Panc1 (cell line): ENCODE measurements at regions not wholly inside any gene's neighbourhood (a gene's known extent, or its start where the extent isn't known, plus 50 kb on each side); places are given as distances from the start of the nearest gene placed in this dataset.
"Not testable (repeated sequence)": the region's sequence is repeated elsewhere in the genome, so short reads cannot be mapped to it uniquely, and the experiment has no call there.

Experiments used
- ATAC-seq: fragments of 200-7000 bp; cut with Tn5 transposase; 2 replicates; pipeline ENCODE4 v1.9.1; 2020; ENCODE audit warnings: mild to moderate bottlenecking, moderate library complexity
- BruUV-seq: library from RNA; stranded (reverse); fragments of 400-500 nt; replicated peaks from 2 replicates; lab custom pipeline; 2021; lab: Mats Ljungman, UMichigan
- CTCF ChIA-PET: fragments of 300-600 bp; sonication (Branson Sonifier 250); formaldehyde crosslinking; loops from one replicate; lab custom pipeline; 2022; ENCODE audit warnings: antibody characterized with exemption; lab: Charles Lee
- POLR2A ChIA-PET: fragments of 300-600 bp; sonication (Branson Sonifier 250); formaldehyde crosslinking; loops from one replicate; lab custom pipeline; 2022; ENCODE audit warnings: antibody characterized with exemption; lab: Charles Lee
- DNase-seq: peaks from one replicate; pipeline ENCODE4 v3.0.0-alpha.2; 2010; ENCODE audit warnings: low read depth, low spot score
- H3K27ac ChIP-seq: 2 replicates; pipeline ENCODE4 v1.5.1; 2011; ENCODE audit warnings: mild to moderate bottlenecking, low read length, inconsistent platforms
- H3K27me3 ChIP-seq: fragments of 200-500 bp; sonication (Bioruptor generic); 2 replicates; pipeline ENCODE4 v1.6.0; 2014; ENCODE audit warnings: low read length, inconsistent platforms; ENCODE audit not compliant: control insufficient read depth, insufficient read depth
- H3K36me3 ChIP-seq: fragments of 200-500 bp; sonication (Bioruptor generic); 2 replicates; pipeline ENCODE4 v1.5.1; 2014; ENCODE audit warnings: inconsistent platforms, mild to moderate bottlenecking, low read length, moderate library complexity; ENCODE audit not compliant: control insufficient read depth, insufficient read depth
- H3K4me1 ChIP-seq: 2 replicates; pipeline ENCODE4 v1.5.1; 2011; ENCODE audit warnings: inconsistent platforms, mild to moderate bottlenecking, low read length, moderate library complexity; ENCODE audit not compliant: control insufficient read depth, insufficient read depth
- H3K4me3 ChIP-seq, 2 experiments: 2 replicates each; pipeline ENCODE4 v1.5.1; 2011 to 2012; ENCODE audit warnings: low read depth in 2 of 2, low read length in 2 of 2, mild to moderate bottlenecking in 2 of 2, inconsistent platforms in 1 of 2, moderate library complexity in 1 of 2
- H3K9me3 ChIP-seq: fragments of 200-500 bp; sonication (Bioruptor generic); 2 replicates; pipeline ENCODE4 v1.5.1; 2014; ENCODE audit warnings: low read depth, mild to moderate bottlenecking, inconsistent platforms, low read length, moderate library complexity; ENCODE audit not compliant: control insufficient read depth, insufficient read depth
- CTCF ChIP-seq: fragments of 450-650 bp; IDR thresholded peaks from 2 replicates; pipeline ENCODE4 v1.5.1; 2017; ENCODE audit warnings: mild to moderate bottlenecking
- POLR2AphosphoS5 ChIP-seq: IDR thresholded peaks from 2 replicates; pipeline ENCODE4 v1.6.1; 2012; ENCODE audit warnings: mild to moderate bottlenecking, low read depth, low read length, moderate library complexity
- REST ChIP-seq, 2 experiments: IDR thresholded peaks; 2 replicates each; pipeline ENCODE4 v1.6.1; 2011 to 2012; ENCODE audit warnings: low read depth in 2 of 2, control low read depth in 1 of 2, low read length in 1 of 2, mild to moderate bottlenecking in 1 of 2, moderate library complexity in 1 of 2; ENCODE audit not compliant: insufficient read depth in 1 of 2
- SIN3A ChIP-seq: IDR thresholded peaks from 2 replicates; pipeline ENCODE4 v1.6.1; 2012; ENCODE audit warnings: low read depth, mild to moderate bottlenecking, low read length, moderate library complexity, borderline replicate concordance; ENCODE audit not compliant: insufficient read depth
- TCF7L2 ChIP-seq: IDR thresholded peaks from 2 replicates; pipeline ENCODE4 v1.6.1; 2011; ENCODE audit warnings: mild to moderate bottlenecking, low read depth, low read length, inconsistent platforms
- in situ Hi-C: cut with HindIII; loops from 2 replicates; pipeline ENCODE4 v1.10.0; 2016; ENCODE audit warnings: low sequenced_read_pairs, low pct_unique_long_range_greater_than_20kb
- intact Hi-C: fragments of 100-400 bp; cut with micrococcal nuclease; formaldehyde crosslinking; loops from one replicate; pipeline ENCODE4 v1.10.0; 2022; ENCODE audit not compliant: unreplicated experiment

GRCh38 chr10:20380401-20380800 lies 516.7 kb downstream of the NEBL start:
- intact Hi-C loops: no loop called here

GRCh38 chr10:20372748-20373147 lies 524.4 kb downstream of the NEBL start:
- Histone ChIP-seq H3K4me1 (no peaks in the 10 kb centered on the region), H3K27ac (no peak overlapping the region), H3K36me3 (no peaks in the 10 kb centered on the region), H3K4me3 (no peak overlapping the region), H3K27me3 (no peaks in the 10 kb centered on the region), H3K9me3 (no peaks in the 10 kb centered on the region)
- ATAC-seq (no peak), DNase-seq (no peak)
- ChIA-PET CTCF (no interaction called here), POLR2A (no interaction called here)
- TF ChIP-seq TCF7L2 (no peak), REST (IDR thresholded peaks at IDR 0.05; ENCODE audit: insufficient read depth in 1 of 2, low read depth in 2 of 2, low read length in 1 of 2) (no peak), SIN3A (no peak), CTCF (no peak), POLR2AphosphoS5 (no peak)
- intact Hi-C loops (no loop called here), in situ Hi-C loops (no loop called here)
- BruUV-seq: no TSS peak

More at GRCh38 chr10:20380401-20380800, 516.7 kb downstream of the NEBL start:
- in situ Hi-C loops: no loop called here
- Histone ChIP-seq H3K27me3 (no peaks in the 10 kb centered on the region), H3K27ac (no peak overlapping the region), H3K36me3 (no peaks in the 10 kb centered on the region), H3K4me1 (no peaks in the 10 kb centered on the region), H3K4me3 (no peak overlapping the region), H3K9me3 (no peaks in the 10 kb centered on the region)
- ChIA-PET CTCF (no interaction called here), POLR2A (no interaction called here)
- no peak for DNase-seq
- no TSS peak for BruUV-seq
- TF ChIP-seq REST (IDR thresholded peaks at IDR 0.05; ENCODE audit: insufficient read depth in 1 of 2, low read depth in 2 of 2, low read length in 1 of 2) (no peak), POLR2AphosphoS5 (no peak), TCF7L2 (no peak), CTCF (no peak), SIN3A (no peak)
- ATAC-seq: no peak

- H3K4me3 ChIP-seq, H3K4me1 ChIP-seq, POLR2A ChIA-PET, H3K9me3 ChIP-seq, BruUV-seq, H3K27ac ChIP-seq, in situ Hi-C loops, intact Hi-C loops, CTCF ChIA-PET, H3K27me3 ChIP-seq, ATAC-seq, H3K36me3 ChIP-seq, DNase-seq: not testable (repeated sequence)
Observed at GRCh38 chr10:20370977-20371533, 526.1 kb downstream of the NEBL start.
